Activated naive CD4-positive, alpha-beta T cell treated with anti-CD3 and anti-CD28 coated beads, Interleukin-2, amount 50 U/mL, for 24 hours (primary cell): ENCODE measurements at regions not wholly inside any gene's neighbourhood (a gene's known extent, or its start where the extent isn't known, plus 50 kb on each side); places are given as distances from the start of the nearest gene placed in this dataset.

Experiments used
- H3K27ac Mint-ChIP-seq: one replicate; pipeline ENCODE4 v1.8.0; 2021; ENCODE audit warnings: mild to moderate bottlenecking, mixed read lengths
- H3K27me3 Mint-ChIP-seq: one replicate; pipeline ENCODE4 v1.8.0; 2021; ENCODE audit warnings: mixed read lengths
- H3K36me3 Mint-ChIP-seq: one replicate; pipeline ENCODE4 v1.8.0; 2021; ENCODE audit warnings: mixed read lengths
- H3K4me1 Mint-ChIP-seq: one replicate; pipeline ENCODE4 v1.8.0; 2021; ENCODE audit warnings: mixed read lengths
- H3K4me3 Mint-ChIP-seq: one replicate; pipeline ENCODE4 v1.8.0; 2021; ENCODE audit warnings: mild to moderate bottlenecking, mixed read lengths
- H3K9me3 Mint-ChIP-seq: one replicate; pipeline ENCODE4 v1.8.0; 2021; ENCODE audit warnings: mixed read lengths

- H3K9me3 Mint-ChIP-seq = peaks cover 14% of the 10 kb centered on the region
- no peak overlapping the region for H3K27ac Mint-ChIP-seq
- no peaks in the 10 kb centered on the region for H3K36me3 Mint-ChIP-seq
- no peaks in the 10 kb centered on the region for H3K27me3 Mint-ChIP-seq
- H3K4me1 Mint-ChIP-seq = no peaks in the 10 kb centered on the region
- H3K4me3 Mint-ChIP-seq = no peak overlapping the region
These were observed 640.4 kb upstream of the ADGRL4 start for GRCh38 chr1:79646880-79647279.

DNA sequence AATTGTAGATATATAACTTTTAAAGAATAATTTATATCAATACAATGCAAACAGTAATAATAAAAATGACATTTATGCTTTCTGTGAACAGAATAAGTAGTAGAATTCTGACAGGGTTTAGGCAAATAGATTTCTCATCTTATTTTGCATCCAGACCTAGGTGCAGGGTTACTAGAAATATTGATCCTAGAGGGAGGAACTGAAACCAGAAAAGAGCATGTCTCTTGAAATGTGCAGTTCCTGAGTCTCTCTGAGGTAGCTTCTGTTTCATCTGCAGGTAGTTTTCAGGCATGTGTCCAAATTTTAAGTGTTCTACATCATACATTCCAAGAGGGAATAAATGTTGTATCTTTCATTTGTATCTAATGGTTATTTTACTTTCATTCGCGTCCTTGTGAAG is 631.9 kb upstream of the ADGRL4 start:
- Mint-ChIP-seq H3K9me3 (peaks cover 12% of the 10 kb centered on the region), H3K27me3 (no peaks in the 10 kb centered on the region), H3K27ac (no peak overlapping the region), H3K36me3 (no peaks in the 10 kb centered on the region), H3K4me3 (no peak overlapping the region), H3K4me1 (no peaks in the 10 kb centered on the region)

DNA sequence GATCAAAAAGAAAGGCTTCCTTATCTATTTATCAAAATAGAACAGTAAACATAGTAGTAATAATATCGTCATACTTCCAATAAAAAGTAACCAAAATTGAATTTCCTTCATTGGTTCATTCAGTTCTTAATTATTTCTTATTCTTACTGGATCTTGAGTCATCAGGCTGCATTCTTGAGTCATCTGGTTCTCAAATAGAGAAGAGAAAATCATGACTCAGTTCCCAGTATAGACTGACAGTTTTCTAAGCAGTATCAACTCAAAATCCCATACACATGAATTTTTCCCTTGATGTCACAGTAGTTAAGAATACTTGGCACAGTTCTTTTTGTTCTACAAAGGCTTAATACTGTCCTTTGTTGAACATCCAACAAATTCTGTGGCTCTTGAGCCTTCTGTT is 626.9 kb upstream of the ADGRL4 start:
- H3K36me3 Mint-ChIP-seq = no peaks in the 10 kb centered on the region
- no peak overlapping the region for H3K4me3 Mint-ChIP-seq
- no peaks in the 10 kb centered on the region for H3K9me3 Mint-ChIP-seq
- no peak overlapping the region for H3K27ac Mint-ChIP-seq
- no peaks in the 10 kb centered on the region for H3K4me1 Mint-ChIP-seq
- H3K27me3 Mint-ChIP-seq = no peaks in the 10 kb centered on the region

GRCh38 chr1:79629414-79629813 is 622.9 kb upstream of the ADGRL4 start:
- no peaks in the 10 kb centered on the region for H3K36me3 Mint-ChIP-seq
- H3K27ac Mint-ChIP-seq = no peak overlapping the region
- no peaks in the 10 kb centered on the region for H3K4me1 Mint-ChIP-seq
- H3K27me3 Mint-ChIP-seq = no peaks in the 10 kb centered on the region
- H3K4me3 Mint-ChIP-seq = no peak overlapping the region
- H3K9me3 Mint-ChIP-seq = no peaks in the 10 kb centered on the region

DNA sequence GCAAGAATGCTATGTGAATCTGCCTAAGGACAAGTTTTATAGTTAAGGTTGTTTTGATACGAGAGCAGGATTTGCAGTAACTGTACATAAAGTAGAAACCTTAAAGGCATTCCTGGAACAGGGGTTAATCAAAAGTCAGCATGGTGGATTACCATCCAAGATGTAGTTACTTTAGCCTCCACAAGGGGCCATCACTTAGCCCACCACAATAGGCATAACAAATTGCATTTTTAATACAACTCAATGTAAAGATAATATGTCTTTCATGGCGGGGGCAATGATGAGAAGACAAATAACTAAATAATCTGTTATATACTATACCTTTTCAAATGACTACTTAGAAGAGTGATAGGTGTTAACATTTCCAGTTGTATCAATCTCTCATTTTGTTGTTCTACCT is 611.2 kb upstream of the ADGRL4 start:
- Mint-ChIP-seq H3K4me1 (no peaks in the 10 kb centered on the region), H3K4me3 (no peak overlapping the region), H3K36me3 (no peaks in the 10 kb centered on the region), H3K9me3 (peaks cover 12% of the 10 kb centered on the region), H3K27ac (no peak overlapping the region), H3K27me3 (no peaks in the 10 kb centered on the region)

DNA sequence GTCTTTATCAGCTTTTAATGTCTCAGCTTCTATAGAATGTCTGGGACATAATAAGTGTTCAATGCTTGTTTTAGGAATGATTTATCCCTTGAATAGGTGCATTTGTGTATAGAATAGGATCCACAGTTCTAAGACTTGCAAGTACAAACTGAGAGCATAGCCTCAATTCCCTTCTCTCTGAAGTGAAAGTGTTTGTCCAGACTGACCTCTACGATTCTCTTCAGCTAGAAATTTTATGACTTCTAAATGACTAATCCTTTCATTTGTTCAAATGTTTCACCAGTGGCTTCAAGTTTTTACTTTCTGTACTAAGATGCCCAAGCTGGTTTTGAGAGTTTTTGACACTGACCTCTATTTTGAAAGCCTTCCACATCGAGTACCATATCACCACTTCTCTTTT is 608.2 kb upstream of the ADGRL4 start:
- Mint-ChIP-seq H3K4me3 (no peak overlapping the region), H3K4me1 (no peaks in the 10 kb centered on the region), H3K27me3 (no peaks in the 10 kb centered on the region), H3K9me3 (peaks cover 12% of the 10 kb centered on the region), H3K27ac (no peak overlapping the region), H3K36me3 (no peaks in the 10 kb centered on the region)

GRCh38 chr1:79614106-79614505 is 607.6 kb upstream of the ADGRL4 start:
- Mint-ChIP-seq H3K9me3 (peaks cover 12% of the 10 kb centered on the region), H3K4me1 (no peaks in the 10 kb centered on the region), H3K4me3 (no peak overlapping the region), H3K27ac (no peak overlapping the region), H3K36me3 (no peaks in the 10 kb centered on the region), H3K27me3 (no peaks in the 10 kb centered on the region)

GRCh38 chr1:79613046-79613445 is 606.5 kb upstream of the ADGRL4 start:
- no peak overlapping the region for H3K27ac Mint-ChIP-seq
- no peak overlapping the region for H3K4me3 Mint-ChIP-seq
- H3K27me3 Mint-ChIP-seq = no peaks in the 10 kb centered on the region
- no peaks in the 10 kb centered on the region for H3K4me1 Mint-ChIP-seq
- H3K9me3 Mint-ChIP-seq = peaks cover 2% of the 10 kb centered on the region
- H3K36me3 Mint-ChIP-seq = no peaks in the 10 kb centered on the region

- Mint-ChIP-seq H3K27me3 (no peaks in the 10 kb centered on the region), H3K9me3 (peaks cover 17% of the 10 kb centered on the region), H3K4me1 (no peaks in the 10 kb centered on the region), H3K27ac (no peak overlapping the region), H3K36me3 (no peaks in the 10 kb centered on the region), H3K4me3 (no peak overlapping the region)
These were observed 598.1 kb upstream of the ADGRL4 start for GRCh38 chr1:79604490-79605198.

DNA sequence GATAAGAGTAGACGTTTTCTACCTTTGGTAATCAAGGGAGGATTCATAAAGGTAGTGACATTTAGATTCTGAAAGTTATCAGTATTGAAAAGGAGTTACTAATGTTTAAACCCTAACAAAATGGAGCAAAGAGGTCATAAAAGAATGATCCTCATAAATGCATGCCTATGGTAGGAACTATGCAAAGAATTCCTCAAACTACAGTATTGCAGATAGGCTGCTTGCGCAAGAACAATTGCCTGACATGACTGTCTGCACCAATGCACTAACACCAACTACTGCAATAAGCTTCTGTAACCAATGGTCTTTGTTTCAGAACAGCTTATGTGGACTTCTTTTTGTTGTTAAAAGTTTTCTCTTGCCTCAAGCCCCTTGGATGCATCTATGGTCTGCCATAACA is 597.3 kb upstream of the ADGRL4 start:
- Mint-ChIP-seq H3K9me3 (peaks cover 17% of the 10 kb centered on the region), H3K4me3 (no peak overlapping the region), H3K27ac (no peak overlapping the region), H3K36me3 (no peaks in the 10 kb centered on the region), H3K27me3 (no peaks in the 10 kb centered on the region), H3K4me1 (no peaks in the 10 kb centered on the region)

DNA sequence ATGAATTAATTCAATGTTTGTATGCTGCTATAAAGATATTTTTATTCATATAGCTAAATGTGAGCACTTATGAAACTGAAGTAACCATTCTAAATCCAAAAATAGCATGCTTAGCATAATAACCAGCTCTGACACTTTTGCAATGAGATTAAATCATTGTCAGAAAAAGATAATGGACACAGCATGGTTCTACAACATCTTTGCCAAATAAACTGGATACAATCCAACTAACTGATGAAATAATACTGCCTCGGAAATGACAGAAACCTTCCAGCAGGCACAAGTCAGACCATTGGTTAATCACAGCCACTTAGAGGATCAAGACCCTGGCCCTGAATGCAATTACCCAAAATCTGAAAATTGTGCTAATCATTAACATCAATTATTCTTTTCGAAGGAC is 592.7 kb upstream of the ADGRL4 start:
- H3K4me1 Mint-ChIP-seq = no peaks in the 10 kb centered on the region
- no peak overlapping the region for H3K4me3 Mint-ChIP-seq
- H3K27ac Mint-ChIP-seq = no peak overlapping the region
- no peaks in the 10 kb centered on the region for H3K36me3 Mint-ChIP-seq
- no peaks in the 10 kb centered on the region for H3K27me3 Mint-ChIP-seq
- peaks cover 26% of the 10 kb centered on the region for H3K9me3 Mint-ChIP-seq

DNA sequence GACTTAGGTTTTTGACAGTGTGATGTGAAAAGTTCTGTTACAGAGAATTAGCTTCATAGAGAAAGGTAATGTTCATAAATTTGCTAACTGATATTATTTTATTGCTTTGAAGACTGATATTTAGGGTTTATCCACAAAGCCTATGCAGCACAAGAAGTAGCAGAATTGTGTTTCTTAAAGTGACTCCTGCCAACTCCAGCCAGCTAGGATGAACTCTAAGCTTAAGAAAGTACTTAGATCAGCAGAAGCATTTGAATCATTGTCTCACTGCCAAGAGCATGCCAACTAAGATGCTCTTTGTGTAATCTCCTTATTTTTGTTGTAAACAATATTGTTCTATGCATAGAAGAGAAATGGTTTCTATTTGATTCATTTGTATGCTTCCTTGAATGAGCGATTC is 589.4 kb upstream of the ADGRL4 start:
- H3K4me1 Mint-ChIP-seq = no peaks in the 10 kb centered on the region
- H3K27ac Mint-ChIP-seq = no peak overlapping the region
- no peak overlapping the region for H3K4me3 Mint-ChIP-seq

DNA sequence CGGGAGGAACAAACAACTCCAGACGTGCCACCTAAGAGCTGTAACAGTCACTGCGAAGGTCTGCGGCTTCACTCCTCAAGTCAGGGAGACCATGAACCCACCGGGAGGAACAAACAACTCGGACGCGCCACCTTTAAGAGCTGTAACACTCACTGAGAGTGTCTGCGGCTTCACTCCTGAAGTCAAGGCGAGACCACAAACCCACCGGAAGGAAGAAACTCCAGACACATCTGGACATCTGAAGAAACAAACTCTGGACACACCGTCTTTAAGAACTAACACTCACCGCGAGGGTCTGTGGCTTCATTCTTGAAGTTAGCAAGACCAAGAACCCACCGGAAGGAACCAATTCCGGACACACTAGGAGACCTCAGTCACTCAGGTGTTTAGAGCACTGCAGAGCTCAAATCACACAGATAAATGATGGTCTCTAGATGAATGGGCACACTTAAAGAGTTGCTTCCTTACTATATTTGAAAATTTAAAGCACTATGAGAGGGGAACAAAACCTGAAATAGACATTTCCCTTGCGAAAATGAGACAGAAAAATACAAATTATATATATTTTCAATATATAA is 587.7 kb upstream of the ADGRL4 start:
- H3K4me1 Mint-ChIP-seq = no peaks in the 10 kb centered on the region
- H3K36me3 Mint-ChIP-seq = no peaks in the 10 kb centered on the region
- no peak overlapping the region for H3K27ac Mint-ChIP-seq
- H3K27me3 Mint-ChIP-seq = no peaks in the 10 kb centered on the region
- H3K9me3 Mint-ChIP-seq = peaks cover 9% of the 10 kb centered on the region
- H3K4me3 Mint-ChIP-seq = no peak overlapping the region

More for the DNA sequence above, 589.4 kb upstream of the ADGRL4 start:
- no peaks in the 10 kb centered on the region for H3K27me3 Mint-ChIP-seq
- H3K36me3 Mint-ChIP-seq = no peaks in the 10 kb centered on the region
- H3K9me3 Mint-ChIP-seq = peaks cover 14% of the 10 kb centered on the region

GRCh38 chr1:79592707-79593106 is 586.2 kb upstream of the ADGRL4 start:
- Mint-ChIP-seq H3K27me3 (no peaks in the 10 kb centered on the region), H3K36me3 (no peaks in the 10 kb centered on the region), H3K4me1 (no peaks in the 10 kb centered on the region), H3K4me3 (no peak overlapping the region), H3K27ac (no peak overlapping the region), H3K9me3 (peaks cover 8% of the 10 kb centered on the region)

DNA sequence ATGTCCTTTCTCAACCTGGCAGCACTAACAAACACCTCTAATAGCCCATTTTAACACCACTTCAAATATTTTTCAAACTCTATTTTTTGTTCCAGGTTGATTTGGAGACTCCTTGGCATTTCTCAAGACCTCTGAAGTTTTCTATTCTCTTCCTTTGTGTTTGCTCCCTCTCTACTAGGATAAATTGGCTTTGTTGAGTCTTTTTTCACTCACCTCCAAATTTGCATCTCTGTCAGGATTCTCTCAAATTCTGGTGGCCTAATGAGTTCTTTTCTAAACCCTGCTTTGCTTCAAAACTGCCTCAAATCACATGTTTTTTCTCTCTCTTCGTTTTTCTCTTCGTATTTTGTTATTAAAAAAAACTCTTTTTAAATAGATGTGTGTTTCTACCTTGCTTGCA is 582.2 kb upstream of the ADGRL4 start:
- H3K4me3 Mint-ChIP-seq = no peak overlapping the region
- H3K27me3 Mint-ChIP-seq = no peaks in the 10 kb centered on the region
- H3K27ac Mint-ChIP-seq = no peak overlapping the region
- H3K4me1 Mint-ChIP-seq = no peaks in the 10 kb centered on the region
- no peaks in the 10 kb centered on the region for H3K36me3 Mint-ChIP-seq
- peaks cover 5% of the 10 kb centered on the region for H3K9me3 Mint-ChIP-seq

GRCh38 chr1:79587229-79587628 is 580.7 kb upstream of the ADGRL4 start:
- no peaks in the 10 kb centered on the region for H3K27me3 Mint-ChIP-seq
- no peaks in the 10 kb centered on the region for H3K4me1 Mint-ChIP-seq
- H3K4me3 Mint-ChIP-seq = no peak overlapping the region
- peaks cover 15% of the 10 kb centered on the region for H3K9me3 Mint-ChIP-seq
- H3K36me3 Mint-ChIP-seq = no peaks in the 10 kb centered on the region
- no peak overlapping the region for H3K27ac Mint-ChIP-seq

- Mint-ChIP-seq H3K4me1 (no peaks in the 10 kb centered on the region), H3K27ac (no peak overlapping the region), H3K4me3 (no peak overlapping the region), H3K27me3 (no peaks in the 10 kb centered on the region), H3K36me3 (no peaks in the 10 kb centered on the region), H3K9me3 (peaks cover 15% of the 10 kb centered on the region)
These were observed 579.3 kb upstream of the ADGRL4 start for GRCh38 chr1:79585801-79586200.
